ENCODE measurements at regions not wholly inside any gene's neighbourhood (a gene's known extent, or its start where the extent isn't known, plus 50 kb on each side); places are given as distances from the start of the nearest gene placed in this dataset.

DNA sequence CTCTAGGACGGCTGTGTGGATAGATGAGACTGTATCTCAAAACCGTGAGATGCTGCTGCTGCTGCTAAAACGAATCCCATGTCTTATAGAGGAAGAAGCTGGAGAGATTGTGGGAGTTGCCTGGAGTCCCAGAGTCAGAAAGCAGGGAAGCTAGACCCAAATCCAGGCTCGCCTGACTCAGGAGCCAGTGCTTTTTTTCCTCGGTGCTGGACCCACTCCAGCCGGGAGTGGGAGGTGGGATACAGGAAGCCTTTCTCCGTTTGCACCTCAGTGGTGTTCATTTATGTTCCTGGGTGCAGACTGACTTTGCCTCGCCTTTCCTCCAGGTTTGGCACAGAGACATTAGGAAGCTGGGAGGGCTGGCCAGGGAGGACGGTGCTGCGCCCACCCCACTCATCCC, 150.9 kb upstream of the LINGO1 start:
- TF ChIP-seq POLR2A (IDR thresholded peaks at IDR 0.05), result no peak
- TF ChIP-seq, protein P1, sequence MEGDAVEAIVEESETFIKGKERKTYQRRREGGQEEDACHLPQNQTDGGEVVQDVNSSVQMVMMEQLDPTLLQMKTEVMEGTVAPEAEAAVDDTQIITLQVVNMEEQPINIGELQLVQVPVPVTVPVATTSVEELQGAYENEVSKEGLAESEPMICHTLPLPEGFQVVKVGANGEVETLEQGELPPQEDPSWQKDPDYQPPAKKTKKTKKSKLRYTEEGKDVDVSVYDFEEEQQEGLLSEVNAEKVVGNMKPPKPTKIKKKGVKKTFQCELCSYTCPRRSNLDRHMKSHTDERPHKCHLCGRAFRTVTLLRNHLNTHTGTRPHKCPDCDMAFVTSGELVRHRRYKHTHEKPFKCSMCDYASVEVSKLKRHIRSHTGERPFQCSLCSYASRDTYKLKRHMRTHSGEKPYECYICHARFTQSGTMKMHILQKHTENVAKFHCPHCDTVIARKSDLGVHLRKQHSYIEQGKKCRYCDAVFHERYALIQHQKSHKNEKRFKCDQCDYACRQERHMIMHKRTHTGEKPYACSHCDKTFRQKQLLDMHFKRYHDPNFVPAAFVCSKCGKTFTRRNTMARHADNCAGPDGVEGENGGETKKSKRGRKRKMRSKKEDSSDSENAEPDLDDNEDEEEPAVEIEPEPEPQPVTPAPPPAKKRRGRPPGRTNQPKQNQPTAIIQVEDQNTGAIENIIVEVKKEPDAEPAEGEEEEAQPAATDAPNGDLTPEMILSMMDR (IDR thresholded peaks at IDR 0.05), result no peak

Data from thyroid gland (tissue), 4 donors.